ENCODE measurements at regions not wholly inside any gene's neighbourhood (a gene's known extent, or its start where the extent isn't known, plus 50 kb on each side); places are given as distances from the start of the nearest gene placed in this dataset.
A peak's percentile ranks its signal among the peaks of the same experiment; 100 is the strongest.
"Not testable (repeated sequence)": the region's sequence is repeated elsewhere in the genome, so short reads cannot be mapped to it uniquely, and the experiment has no call there.

- CTCF ChIA-PET: no interaction called here
- Histone ChIP-seq H3K4me3 (ENCODE audit: low read depth, low read length, poor library complexity, severe bottlenecking) (no peak overlapping the region), H3K4me1 (ENCODE audit: insufficient read depth, low read length, poor library complexity, severe bottlenecking) (peaks cover 34% of the 10 kb centered on the region), H3K9me3 (ENCODE audit: low read depth, low read length, poor library complexity, severe bottlenecking) (no peaks in the 10 kb centered on the region), H3K27ac (ENCODE audit: low read depth, low read length, poor library complexity, severe bottlenecking) (no peak overlapping the region), H3K27me3 (replicated peaks; ENCODE audit: insufficient read depth, low read depth, low read length, poor library complexity) (peaks cover 75% of the 10 kb centered on the region), H3K36me3 (ENCODE audit: insufficient read depth, low read length, poor library complexity, severe bottlenecking) (no peaks in the 10 kb centered on the region)
- intact Hi-C loops (cut with micrococcal nuclease; ENCODE audit: unreplicated experiment): no loop called here
- DNase-seq (ENCODE audit: low spot score): no peak
- no TSS peak for BruUV-seq (replicated peaks)
- POLR2A ChIA-PET (ENCODE audit: low non-redundant PET): no interaction called here
- TF ChIP-seq EZH2 (IDR thresholded peaks at IDR 0.05; ENCODE audit: borderline replicate concordance, low read depth, low read length, poor library complexity, severe bottlenecking): no peak
- TF ChIP-seq, protein P1, sequence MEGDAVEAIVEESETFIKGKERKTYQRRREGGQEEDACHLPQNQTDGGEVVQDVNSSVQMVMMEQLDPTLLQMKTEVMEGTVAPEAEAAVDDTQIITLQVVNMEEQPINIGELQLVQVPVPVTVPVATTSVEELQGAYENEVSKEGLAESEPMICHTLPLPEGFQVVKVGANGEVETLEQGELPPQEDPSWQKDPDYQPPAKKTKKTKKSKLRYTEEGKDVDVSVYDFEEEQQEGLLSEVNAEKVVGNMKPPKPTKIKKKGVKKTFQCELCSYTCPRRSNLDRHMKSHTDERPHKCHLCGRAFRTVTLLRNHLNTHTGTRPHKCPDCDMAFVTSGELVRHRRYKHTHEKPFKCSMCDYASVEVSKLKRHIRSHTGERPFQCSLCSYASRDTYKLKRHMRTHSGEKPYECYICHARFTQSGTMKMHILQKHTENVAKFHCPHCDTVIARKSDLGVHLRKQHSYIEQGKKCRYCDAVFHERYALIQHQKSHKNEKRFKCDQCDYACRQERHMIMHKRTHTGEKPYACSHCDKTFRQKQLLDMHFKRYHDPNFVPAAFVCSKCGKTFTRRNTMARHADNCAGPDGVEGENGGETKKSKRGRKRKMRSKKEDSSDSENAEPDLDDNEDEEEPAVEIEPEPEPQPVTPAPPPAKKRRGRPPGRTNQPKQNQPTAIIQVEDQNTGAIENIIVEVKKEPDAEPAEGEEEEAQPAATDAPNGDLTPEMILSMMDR (conservative IDR thresholded peaks at IDR 0.05; ENCODE audit: low read depth, low read length): no peak
Observed at GRCh38 chr14:30357791-30358190, 201.2 kb upstream of the G2E3 start.

- intact Hi-C loops (cut with micrococcal nuclease; ENCODE audit: unreplicated experiment): no loop called here
- no peaks in the 10 kb centered on the region for H3K36me3 ChIP-seq (ENCODE audit: insufficient read depth, low read length, poor library complexity, severe bottlenecking)
- DNase-seq (ENCODE audit: low spot score): peak; percentile 67
- TF ChIP-seq, protein P1 (conservative IDR thresholded peaks at IDR 0.05; ENCODE audit: low read depth, low read length): no peak
- TF ChIP-seq EZH2 (IDR thresholded peaks at IDR 0.05; ENCODE audit: borderline replicate concordance, low read depth, low read length, poor library complexity, severe bottlenecking): no peak
- no TSS peak for BruUV-seq (replicated peaks)
- ChIA-PET CTCF (no interaction called here), POLR2A (ENCODE audit: low non-redundant PET) (no interaction called here)
- H3K4me3 ChIP-seq (ENCODE audit: low read depth, low read length, poor library complexity, severe bottlenecking): no peak overlapping the region
- peaks cover 42% of the 10 kb centered on the region for H3K27me3 ChIP-seq (replicated peaks; ENCODE audit: insufficient read depth, low read depth, low read length, poor library complexity)
- H3K4me1 ChIP-seq (ENCODE audit: insufficient read depth, low read length, poor library complexity, severe bottlenecking): peaks cover 16% of the 10 kb centered on the region
- no peaks in the 10 kb centered on the region for H3K9me3 ChIP-seq (ENCODE audit: low read depth, low read length, poor library complexity, severe bottlenecking)
- no peak overlapping the region for H3K27ac ChIP-seq (ENCODE audit: low read depth, low read length, poor library complexity, severe bottlenecking)
Observed at GRCh38 chr14:30362369-30363218, 196.4 kb upstream of the G2E3 start.

DNA sequence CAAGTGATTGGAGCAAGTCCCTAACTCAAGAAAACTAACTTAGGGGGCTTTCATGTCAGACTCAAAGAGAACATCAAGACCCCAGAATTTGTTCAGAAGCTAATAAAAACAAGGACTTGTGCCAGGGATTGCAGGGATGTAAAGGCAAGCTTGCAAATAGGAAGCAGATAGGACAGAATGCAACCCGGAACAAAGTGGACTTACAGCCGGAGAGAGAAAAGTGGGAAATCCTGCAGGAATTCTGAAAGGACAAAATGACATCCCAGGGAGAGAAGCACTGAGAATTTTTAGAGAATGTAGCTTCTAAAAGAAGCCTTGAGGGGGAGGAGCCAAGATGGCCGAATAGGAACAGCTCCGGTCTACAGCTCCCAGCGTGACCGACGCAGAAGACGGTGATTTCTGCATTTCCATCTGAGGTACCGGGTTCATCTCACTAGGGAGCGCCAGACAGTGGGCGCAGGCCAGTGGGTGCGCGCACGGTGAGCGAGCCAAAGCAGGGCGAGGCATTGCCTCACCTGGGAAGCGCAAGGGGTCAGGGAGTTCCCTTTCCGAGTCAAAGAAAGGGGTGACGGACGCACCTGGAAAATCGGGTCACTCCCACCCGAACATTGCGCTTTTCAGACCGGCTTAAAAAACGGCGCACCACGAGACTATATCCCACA, 195.6 kb upstream of the G2E3 start:
- DNase-seq (ENCODE audit: low spot score); CTCF ChIA-PET; H3K27ac ChIP-seq (ENCODE audit: low read depth, low read length, poor library complexity, severe bottlenecking); H3K4me3 ChIP-seq (ENCODE audit: low read depth, low read length, poor library complexity, severe bottlenecking); BruUV-seq (replicated peaks); POLR2A ChIA-PET (ENCODE audit: low non-redundant PET); H3K9me3 ChIP-seq (ENCODE audit: low read depth, low read length, poor library complexity, severe bottlenecking); H3K36me3 ChIP-seq (ENCODE audit: insufficient read depth, low read length, poor library complexity, severe bottlenecking); intact Hi-C loops (cut with micrococcal nuclease; ENCODE audit: unreplicated experiment): not testable (repeated sequence)
- H3K27me3 ChIP-seq (replicated peaks; ENCODE audit: insufficient read depth, low read depth, low read length, poor library complexity): peaks cover 34% of the 10 kb centered on the region
- peaks cover 16% of the 10 kb centered on the region for H3K4me1 ChIP-seq (ENCODE audit: insufficient read depth, low read length, poor library complexity, severe bottlenecking)
